ENCODE measurements at regions not wholly inside any gene's neighbourhood (a gene's known extent, or its start where the extent isn't known, plus 50 kb on each side); places are given as distances from the start of the nearest gene placed in this dataset.
"Not testable (repeated sequence)": the region's sequence is repeated elsewhere in the genome, so short reads cannot be mapped to it uniquely, and the experiment has no call there.

- H3K9me3 Mint-ChIP-seq, result no peaks in the 10 kb centered on the region
- intact Hi-C loops (cut with micrococcal nuclease), result loop anchor here (5.0 kb wide), 1 partner anchor 56 kb away; no protein-coding TSS in a partner anchor
- peak overlapping the region; percentile 90 for H3K27ac Mint-ChIP-seq
- peaks cover 79% of the 10 kb centered on the region for H3K4me1 Mint-ChIP-seq (ENCODE audit: low read depth)
- CTCF ChIA-PET, result interaction anchor here (0.7 to 2.5 kb wide), 6 partner anchors 9 to 240 kb away, joined by 3 to 13 read pairs (median 7); no protein-coding TSS in a partner anchor
- H3K4me3 Mint-ChIP-seq, result peak overlapping the region; percentile 73
- ATAC-seq (no peak), DNase-seq (no peak)
- POLR2A ChIA-PET, result interaction anchor here (0.8 to 1.7 kb wide), 6 partner anchors 9 to 237 kb away, joined by 3 to 5 read pairs (median 4); no protein-coding TSS in a partner anchor
- H3K36me3 Mint-ChIP-seq (ENCODE audit: low read depth), result peaks cover 4% of the 10 kb centered on the region
- TF ChIP-seq CTCF (IDR thresholded peaks at IDR 0.05), result no peak
- H3K27me3 Mint-ChIP-seq, result no peaks in the 10 kb centered on the region
Measured at GRCh38 chr22:40108396-40108795, 69.3 kb upstream of the TNRC6B start.

DNA sequence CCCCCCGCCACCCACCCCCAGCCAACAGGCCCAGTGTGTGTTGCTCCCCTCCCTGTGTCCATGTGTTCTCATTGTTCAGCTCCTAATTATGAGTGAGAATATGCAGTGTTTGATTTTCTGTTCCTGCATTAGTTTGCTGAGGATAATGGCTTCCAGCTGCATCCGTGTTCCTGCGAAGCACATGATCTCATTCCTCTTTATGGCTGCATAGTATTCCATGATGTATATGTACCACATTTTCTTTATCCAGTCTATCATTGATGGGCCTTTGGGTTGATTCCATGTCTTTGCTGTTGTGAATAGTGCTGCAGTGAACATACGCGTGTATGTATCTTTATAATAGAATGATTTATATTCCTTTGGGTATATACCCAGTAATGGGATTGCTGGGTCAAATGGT, 68.8 kb upstream of the TNRC6B start:
- not testable (repeated sequence) for DNase-seq; H3K27me3 Mint-ChIP-seq; H3K9me3 Mint-ChIP-seq; ATAC-seq; H3K36me3 Mint-ChIP-seq (ENCODE audit: low read depth); H3K4me3 Mint-ChIP-seq
- ChIA-PET POLR2A (interaction anchor here (0.6 to 1.7 kb wide), 6 partner anchors 8 to 237 kb away, joined by 3 to 4 read pairs (median 3); no protein-coding TSS in a partner anchor), CTCF (interaction anchor here (1.0 to 2.5 kb wide), 4 partner anchors 9 to 239 kb away, joined by 3 to 13 read pairs (median 7); no protein-coding TSS in a partner anchor)
- H3K4me1 Mint-ChIP-seq (ENCODE audit: low read depth), result peaks cover 83% of the 10 kb centered on the region
- H3K27ac Mint-ChIP-seq, result peak overlapping the region; percentile 58
- intact Hi-C loops (cut with micrococcal nuclease), result loop anchor here (5.0 kb wide), 1 partner anchor 57 kb away; no protein-coding TSS in a partner anchor

GRCh38 chr22:40111451-40111850, 66.3 kb upstream of the TNRC6B start:
- no peaks in the 10 kb centered on the region for H3K27me3 Mint-ChIP-seq
- POLR2A ChIA-PET, result interaction anchor here (2.4 kb wide), 1 partner anchor 11 kb away, joined by 8 read pairs; no protein-coding TSS in a partner anchor
- peaks cover 4% of the 10 kb centered on the region for H3K36me3 Mint-ChIP-seq (ENCODE audit: low read depth)
- CTCF ChIA-PET, result interaction anchor here (0.6 to 1.1 kb wide), 4 partner anchors 12 to 78 kb away, joined by 3 read pairs; no protein-coding TSS in a partner anchor
- H3K4me3 Mint-ChIP-seq, result no peak overlapping the region
- peak overlapping the region; percentile 26 for H3K27ac Mint-ChIP-seq
- no peaks in the 10 kb centered on the region for H3K9me3 Mint-ChIP-seq
- ATAC-seq, result no peak
- DNase-seq, result no peak
- intact Hi-C loops (cut with micrococcal nuclease), result no loop called here
- TF ChIP-seq CTCF (IDR thresholded peaks at IDR 0.05), result no peak
- H3K4me1 Mint-ChIP-seq (ENCODE audit: low read depth), result peaks cover 80% of the 10 kb centered on the region

- H3K4me3 Mint-ChIP-seq, result no peak overlapping the region
- peaks cover 82% of the 10 kb centered on the region for H3K4me1 Mint-ChIP-seq (ENCODE audit: low read depth)
- peak overlapping the region; percentile 37 for H3K27ac Mint-ChIP-seq
- intact Hi-C loops (cut with micrococcal nuclease), result no loop called here
- ATAC-seq (no peak), DNase-seq (no peak)
- H3K9me3 Mint-ChIP-seq, result no peaks in the 10 kb centered on the region
- CTCF ChIA-PET, result interaction anchor here (1.1 kb wide), 1 partner anchor 56 kb away, joined by 3 read pairs; no protein-coding TSS in a partner anchor
- peaks cover 4% of the 10 kb centered on the region for H3K36me3 Mint-ChIP-seq (ENCODE audit: low read depth)
- no peaks in the 10 kb centered on the region for H3K27me3 Mint-ChIP-seq
- POLR2A ChIA-PET, result interaction anchor here (0.6 to 2.4 kb wide), 3 partner anchors 10 to 759 kb away, joined by 3 to 8 read pairs (median 3); no protein-coding TSS in a partner anchor
- TF ChIP-seq CTCF (IDR thresholded peaks at IDR 0.05), result no peak
Measured at GRCh38 chr22:40112595-40112994, 65.1 kb upstream of the TNRC6B start.

DNA sequence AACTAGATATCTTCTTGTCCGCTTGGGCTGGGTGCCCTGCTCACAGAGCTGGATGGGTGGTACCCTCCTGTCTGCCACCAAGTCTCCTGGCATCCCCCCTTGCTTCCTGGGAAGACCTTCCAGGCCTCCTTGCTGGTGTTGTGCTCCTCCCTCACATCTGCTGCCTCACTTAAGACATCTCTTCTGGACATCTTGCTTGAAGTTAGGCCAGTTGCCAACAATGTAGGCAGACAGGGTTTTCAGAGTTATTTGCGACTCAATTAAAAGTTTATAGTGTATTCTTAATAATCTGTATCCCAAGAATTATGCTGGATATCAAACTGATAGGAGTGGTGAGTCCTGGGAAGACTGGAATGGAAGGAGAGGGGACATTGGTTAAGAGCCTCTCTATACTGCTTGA, 64.0 kb upstream of the TNRC6B start:
- peaks cover 4% of the 10 kb centered on the region for H3K36me3 Mint-ChIP-seq (ENCODE audit: low read depth)
- ATAC-seq, result no peak
- ChIA-PET POLR2A (interaction anchor here (0.6 to 2.1 kb wide), 3 partner anchors 43 to 58 kb away, joined by 3 to 6 read pairs (median 4); no protein-coding TSS in a partner anchor), CTCF (no interaction called here)
- TF ChIP-seq CTCF (IDR thresholded peaks at IDR 0.05), result no peak
- H3K4me3 Mint-ChIP-seq, result no peak overlapping the region
- DNase-seq, result no peak
- peak overlapping the region; percentile 12 for H3K27ac Mint-ChIP-seq
- intact Hi-C loops (cut with micrococcal nuclease), result no loop called here
- H3K27me3 Mint-ChIP-seq, result no peaks in the 10 kb centered on the region
- no peaks in the 10 kb centered on the region for H3K9me3 Mint-ChIP-seq
- H3K4me1 Mint-ChIP-seq (ENCODE audit: low read depth), result peaks cover 82% of the 10 kb centered on the region
